PC-9 (cell line): ENCODE measurements at regions not wholly inside any gene's neighbourhood (a gene's known extent, or its start where the extent isn't known, plus 50 kb on each side); places are given as distances from the start of the nearest gene placed in this dataset.
"Not testable (repeated sequence)": the region's sequence is repeated elsewhere in the genome, so short reads cannot be mapped to it uniquely, and the experiment has no call there.

Experiments used
- BruUV-seq: library from RNA; stranded (reverse); fragments of 400-500 nt; replicated peaks from 2 replicates; lab custom pipeline; 2021; lab: Mats Ljungman, UMichigan
- CTCF ChIA-PET: fragments of 300-600 bp; sonication (Branson Sonifier 250); formaldehyde crosslinking; loops from one replicate; lab custom pipeline; 2022; ENCODE audit warnings: antibody characterized with exemption; lab: Charles Lee
- POLR2A ChIA-PET: fragments of 300-600 bp; sonication (Branson Sonifier 250); formaldehyde crosslinking; loops from one replicate; lab custom pipeline; 2022; ENCODE audit warnings: antibody characterized with exemption; ENCODE audit not compliant: unreplicated experiment; lab: Charles Lee
- DNase-seq, 2 experiments: peaks; one replicate each; pipeline versions ENCODE4 v3.0.0 to v3.0.0-alpha.2; 2015 to 2022; ENCODE audit warnings: mixed read lengths in 1 of 2
- H2AFZ ChIP-seq: fragments of 200-600 bp; sonication (generic); 2 replicates; pipeline ENCODE4 v1.8.1; 2017; ENCODE audit warnings: antibody characterized with exemption
- H3F3A ChIP-seq: fragments of 200-600 bp; sonication (generic); 2 replicates; pipeline ENCODE4 v1.8.1; 2017; ENCODE audit warnings: antibody characterized with exemption, mild to moderate bottlenecking, low read depth; ENCODE audit not compliant: insufficient read depth
- H3K27ac ChIP-seq: fragments of 200-600 bp; sonication (generic); 2 replicates; pipeline ENCODE4 v1.6.1; 2016; ENCODE audit warnings: mixed run types
- H3K27me3 ChIP-seq: fragments of 200-600 bp; sonication (generic); 2 replicates; pipeline ENCODE4 v1.6.1; 2016; ENCODE audit warnings: low read depth, mixed run types; ENCODE audit not compliant: insufficient read depth
- H3K36me3 ChIP-seq: fragments of 200-600 bp; sonication (generic); 2 replicates; pipeline ENCODE4 v1.6.1; 2016; ENCODE audit warnings: low read depth, mixed run types
- H3K4me1 ChIP-seq: fragments of 200-600 bp; sonication (generic); replicated peaks from 2 replicates; pipeline ENCODE4 v1.6.1; 2016; ENCODE audit warnings: mixed run types; ENCODE audit not compliant: insufficient read depth
- H3K4me2 ChIP-seq: fragments of 200-600 bp; sonication (generic); 2 replicates; pipeline ENCODE4 v1.6.1; 2017; ENCODE audit warnings: mixed run types
- H3K4me3 ChIP-seq: fragments of 200-600 bp; sonication (generic); 2 replicates; pipeline ENCODE4 v1.6.1; 2016; ENCODE audit warnings: mixed run types
- H3K79me2 ChIP-seq: fragments of 200-600 bp; sonication (generic); 2 replicates; pipeline ENCODE4 v1.6.1; 2017; ENCODE audit warnings: low read depth, mixed run types
- H3K9me2 ChIP-seq: fragments of 200-600 bp; sonication (generic); 2 replicates; pipeline ENCODE4 v1.8.1; 2017; ENCODE audit warnings: mild to moderate bottlenecking; ENCODE audit not compliant: insufficient read depth
- H3K9me3 ChIP-seq: fragments of 200-600 bp; sonication (generic); 2 replicates; pipeline ENCODE4 v1.8.1; 2016; ENCODE audit warnings: low read depth; ENCODE audit not compliant: insufficient read depth
- H4K20me1 ChIP-seq: fragments of 200-600 bp; sonication (generic); 2 replicates; pipeline ENCODE4 v1.8.1; 2017; ENCODE audit not compliant: insufficient read depth
- intact Hi-C: fragments of 100-400 bp; cut with micrococcal nuclease; formaldehyde crosslinking; loops from one replicate; pipeline ENCODE4 v1.10.0; 2022; ENCODE audit not compliant: unreplicated experiment
- TF ChIP-seq, protein P1 (sequence below): fragments of 200-600 bp; sonication (generic); conservative IDR thresholded peaks from 2 replicates; pipeline ENCODE4 v1.6.1; 2017; ENCODE audit warnings: mixed run types, antibody characterized with exemption, mild to moderate bottlenecking, moderate library complexity

DNA sequence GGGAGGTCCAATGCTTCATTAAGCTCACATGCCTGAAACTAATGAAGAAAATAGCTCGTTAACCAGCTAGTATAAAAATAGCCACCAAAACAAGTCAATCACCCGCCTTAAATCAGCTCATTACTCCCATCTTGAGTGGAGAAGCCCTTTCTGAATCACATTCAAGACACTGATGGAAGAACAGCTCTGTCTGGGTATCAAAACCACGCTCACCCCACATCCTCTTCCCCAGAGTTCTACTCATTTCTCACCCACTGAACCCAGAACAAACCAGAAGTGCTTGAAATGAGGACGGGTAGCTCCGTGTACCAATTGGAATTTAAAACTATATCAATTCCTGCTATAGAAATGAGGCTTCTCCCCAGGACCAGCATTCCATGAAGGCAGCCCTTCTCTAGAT lies 120.8 kb upstream of the CCZ1B start:
- peaks cover 10% of the 10 kb centered on the region; the same call in 1 of the 2 replicates for H3K4me1 ChIP-seq
- POLR2A ChIA-PET, CTCF ChIA-PET, H3K9me3 ChIP-seq, H3K27me3 ChIP-seq, H3K79me2 ChIP-seq, H3K4me2 ChIP-seq, H4K20me1 ChIP-seq, H3K4me3 ChIP-seq, H3F3A ChIP-seq, H3K27ac ChIP-seq, intact Hi-C loops, H3K36me3 ChIP-seq, H2AFZ ChIP-seq, DNase-seq, BruUV-seq, H3K9me2 ChIP-seq: not testable (repeated sequence)

DNA sequence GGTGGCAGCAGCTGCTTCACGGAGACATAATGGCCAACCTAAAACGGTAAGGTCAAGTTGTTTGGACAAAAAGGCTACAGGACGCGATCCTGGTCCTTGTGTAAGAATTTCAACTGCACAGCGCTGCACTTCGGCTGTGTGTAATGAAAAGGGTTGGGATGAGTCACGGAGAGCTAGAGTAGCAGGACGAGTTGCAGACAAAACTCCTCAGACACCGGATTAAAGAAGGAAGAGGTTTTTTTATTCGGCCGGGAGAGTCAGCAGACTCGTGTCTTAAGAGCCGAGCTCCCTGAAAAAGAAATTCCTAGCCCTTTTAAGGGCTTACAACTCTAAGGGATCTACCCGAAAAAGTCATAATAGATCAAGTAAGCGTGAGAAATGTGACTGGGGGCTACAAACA lies 124.2 kb upstream of the CCZ1B start:
- H4K20me1 ChIP-seq, H3K27me3 ChIP-seq, BruUV-seq, H3K36me3 ChIP-seq, CTCF ChIA-PET, H3K79me2 ChIP-seq, H3K9me3 ChIP-seq, H3F3A ChIP-seq, H3K9me2 ChIP-seq, POLR2A ChIA-PET: not testable (repeated sequence)
- peak overlapping the region; percentile 88 for H3K4me2 ChIP-seq
- intact Hi-C loops = loop anchor here (5.0 kb wide), 2 partner anchors 147 to 472 kb away; no protein-coding TSS in a partner anchor
- H3K4me3 ChIP-seq = peak overlapping the region; percentile 49; the same call in 1 of the 2 replicates
- H3K4me1 ChIP-seq = peaks cover 10% of the 10 kb centered on the region; the same call in 1 of the 2 replicates
- DNase-seq = peak; percentile 33 to 72
- peak overlapping the region; percentile 75 for H3K27ac ChIP-seq
- peak overlapping the region; percentile 48; the same call in 1 of the 2 replicates for H2AFZ ChIP-seq

DNA sequence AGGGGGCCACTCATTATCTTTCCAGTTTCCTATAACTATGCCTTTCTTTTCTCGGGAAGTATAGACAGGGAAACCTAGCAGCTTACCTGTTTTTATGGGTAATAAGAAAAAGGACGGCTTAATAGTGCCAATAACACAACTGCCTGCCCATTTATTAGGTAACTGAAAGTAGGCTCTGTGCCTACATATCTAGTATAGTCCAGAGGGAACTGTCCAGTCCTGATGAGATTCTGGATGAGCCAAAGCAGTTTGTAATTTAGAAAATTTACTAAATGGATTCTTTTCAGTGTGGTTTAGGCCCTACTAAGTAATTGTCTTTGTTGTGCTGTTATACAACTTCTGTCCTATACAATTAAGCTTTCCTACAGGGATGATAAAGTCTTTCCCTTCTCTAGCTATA lies 125.5 kb upstream of the CCZ1B start:
- H3K4me2 ChIP-seq, H3K79me2 ChIP-seq, H3K9me2 ChIP-seq, H3K36me3 ChIP-seq, POLR2A ChIA-PET, H3K27me3 ChIP-seq, H4K20me1 ChIP-seq, H3K27ac ChIP-seq, H3K9me3 ChIP-seq, CTCF ChIA-PET, BruUV-seq, H3K4me3 ChIP-seq, DNase-seq, H3F3A ChIP-seq, H2AFZ ChIP-seq: not testable (repeated sequence)
- H3K4me1 ChIP-seq = peaks cover 10% of the 10 kb centered on the region; the same call in 1 of the 2 replicates
- intact Hi-C loops = loop anchor here (5.0 kb wide), 2 partner anchors 146 to 471 kb away; no protein-coding TSS in a partner anchor

DNA sequence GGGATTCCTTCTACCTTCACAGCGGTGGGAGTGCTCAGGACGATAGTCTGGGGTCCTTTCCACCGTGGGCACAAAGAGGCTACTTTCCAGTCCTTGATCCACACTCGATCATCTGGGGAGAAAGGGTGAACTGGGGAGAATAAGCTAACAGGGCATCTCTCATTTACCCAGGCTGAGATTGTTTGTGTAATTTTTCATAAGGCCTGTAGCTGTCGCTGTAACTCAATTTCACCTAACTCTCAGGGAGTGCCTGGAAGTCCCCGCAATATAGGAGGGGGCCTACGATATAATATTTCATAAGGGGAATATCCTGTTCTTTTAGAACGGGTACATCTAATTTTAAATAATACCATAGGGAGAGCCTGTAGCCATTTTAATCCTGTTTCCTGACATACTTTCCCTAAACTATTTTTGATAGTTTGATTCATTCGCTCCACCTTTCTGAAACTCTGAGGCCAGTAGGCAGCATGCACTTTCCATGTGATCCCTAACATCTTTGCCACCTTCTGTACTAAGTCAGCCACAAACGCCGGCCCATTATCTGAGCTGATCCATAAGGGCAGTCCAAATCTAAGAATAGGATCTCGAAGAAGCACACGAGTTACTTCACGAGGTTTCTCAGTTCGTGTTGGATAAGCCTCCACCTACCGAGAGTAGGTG lies 127.2 kb upstream of the CCZ1B start:
- H3K27me3 ChIP-seq, H3K79me2 ChIP-seq, H3K27ac ChIP-seq, DNase-seq, BruUV-seq, H3K9me3 ChIP-seq, H3K9me2 ChIP-seq, POLR2A ChIA-PET, H3K36me3 ChIP-seq, CTCF ChIA-PET, H3K4me3 ChIP-seq, H2AFZ ChIP-seq, H4K20me1 ChIP-seq, H3F3A ChIP-seq: not testable (repeated sequence)
- peak overlapping the region; percentile 54 for H3K4me2 ChIP-seq
- intact Hi-C loops = loop anchor here (5.0 kb wide), 2 partner anchors 144 to 469 kb away; no protein-coding TSS in a partner anchor
- H3K4me1 ChIP-seq = peaks cover 10% of the 10 kb centered on the region; the same call in 1 of the 2 replicates
- TF ChIP-seq, protein P1, sequence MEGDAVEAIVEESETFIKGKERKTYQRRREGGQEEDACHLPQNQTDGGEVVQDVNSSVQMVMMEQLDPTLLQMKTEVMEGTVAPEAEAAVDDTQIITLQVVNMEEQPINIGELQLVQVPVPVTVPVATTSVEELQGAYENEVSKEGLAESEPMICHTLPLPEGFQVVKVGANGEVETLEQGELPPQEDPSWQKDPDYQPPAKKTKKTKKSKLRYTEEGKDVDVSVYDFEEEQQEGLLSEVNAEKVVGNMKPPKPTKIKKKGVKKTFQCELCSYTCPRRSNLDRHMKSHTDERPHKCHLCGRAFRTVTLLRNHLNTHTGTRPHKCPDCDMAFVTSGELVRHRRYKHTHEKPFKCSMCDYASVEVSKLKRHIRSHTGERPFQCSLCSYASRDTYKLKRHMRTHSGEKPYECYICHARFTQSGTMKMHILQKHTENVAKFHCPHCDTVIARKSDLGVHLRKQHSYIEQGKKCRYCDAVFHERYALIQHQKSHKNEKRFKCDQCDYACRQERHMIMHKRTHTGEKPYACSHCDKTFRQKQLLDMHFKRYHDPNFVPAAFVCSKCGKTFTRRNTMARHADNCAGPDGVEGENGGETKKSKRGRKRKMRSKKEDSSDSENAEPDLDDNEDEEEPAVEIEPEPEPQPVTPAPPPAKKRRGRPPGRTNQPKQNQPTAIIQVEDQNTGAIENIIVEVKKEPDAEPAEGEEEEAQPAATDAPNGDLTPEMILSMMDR = peak; percentile 82

DNA sequence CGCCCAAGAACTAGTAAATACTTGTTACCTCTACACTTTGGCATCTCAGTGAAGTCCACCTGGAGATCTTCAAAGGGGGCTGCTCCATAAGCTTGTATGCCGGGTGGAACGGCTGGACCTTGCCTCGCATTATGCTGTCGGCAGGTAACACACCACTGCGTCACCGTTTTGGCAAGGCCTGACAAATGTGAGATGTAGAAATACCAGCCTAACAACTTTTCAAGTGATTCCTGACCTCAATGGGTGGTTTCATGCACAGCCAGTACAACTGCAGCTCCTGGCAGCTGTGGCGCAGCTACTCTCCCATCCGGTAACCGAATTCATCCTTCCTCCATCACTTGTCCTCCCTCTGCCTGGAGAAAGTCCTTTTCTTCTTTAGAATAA lies 127.7 kb upstream of the CCZ1B start:
- H3K79me2 ChIP-seq, POLR2A ChIA-PET, H4K20me1 ChIP-seq, H2AFZ ChIP-seq, H3K4me3 ChIP-seq, BruUV-seq, H3K9me2 ChIP-seq, H3F3A ChIP-seq, CTCF ChIA-PET, H3K27me3 ChIP-seq, H3K27ac ChIP-seq, H3K36me3 ChIP-seq, H3K9me3 ChIP-seq: not testable (repeated sequence)
- H3K4me2 ChIP-seq = peak overlapping the region; percentile 54
- intact Hi-C loops = loop anchor here (5.0 kb wide), 2 partner anchors 144 to 469 kb away; no protein-coding TSS in a partner anchor
- H3K4me1 ChIP-seq = peaks cover 10% of the 10 kb centered on the region; the same call in 1 of the 2 replicates
- DNase-seq = peak; percentile 48 to 51

DNA sequence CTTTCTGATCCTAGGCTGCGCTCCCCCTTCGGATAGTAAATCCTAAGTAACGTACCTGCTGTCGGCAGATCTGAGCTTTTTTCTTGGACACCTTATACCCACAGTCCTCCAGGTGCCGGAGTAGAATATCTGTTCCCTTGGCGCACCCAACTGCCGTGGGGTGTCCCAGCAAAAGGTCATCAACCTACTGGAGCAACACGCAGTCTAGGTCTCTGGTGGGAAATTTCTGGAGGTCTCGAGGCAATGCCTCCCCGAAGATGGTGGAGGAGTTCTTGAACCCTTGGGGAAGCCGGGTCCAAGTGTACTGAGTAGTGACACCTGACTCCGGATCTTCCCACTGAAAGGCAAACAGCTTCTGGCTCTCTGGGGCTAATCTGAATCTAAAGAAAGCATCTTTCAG lies 129.3 kb upstream of the CCZ1B start:
- H3K36me3 ChIP-seq, CTCF ChIA-PET, intact Hi-C loops, H3K9me3 ChIP-seq, H3K4me2 ChIP-seq, BruUV-seq, H3K79me2 ChIP-seq, POLR2A ChIA-PET, DNase-seq, H3K27me3 ChIP-seq, H3F3A ChIP-seq, H3K4me3 ChIP-seq, H4K20me1 ChIP-seq, H3K9me2 ChIP-seq, H3K27ac ChIP-seq, H2AFZ ChIP-seq: not testable (repeated sequence)
- peaks cover 10% of the 10 kb centered on the region; the same call in 1 of the 2 replicates for H3K4me1 ChIP-seq
